NCI-H510A treated with DMSO at 0.1 percent for 48 hours (cell line): ENCODE measurements at regions not wholly inside any gene's neighbourhood (a gene's known extent, or its start where the extent isn't known, plus 50 kb on each side); places are given as distances from the start of the nearest gene placed in this dataset.
A peak's percentile ranks its signal among the peaks of the same experiment; 100 is the strongest.

ENCODE experiments used
- DNase-seq: peaks from one replicate; lab custom pipeline; 2025; lab: John Stamatoyannopoulos, UW

DNA sequence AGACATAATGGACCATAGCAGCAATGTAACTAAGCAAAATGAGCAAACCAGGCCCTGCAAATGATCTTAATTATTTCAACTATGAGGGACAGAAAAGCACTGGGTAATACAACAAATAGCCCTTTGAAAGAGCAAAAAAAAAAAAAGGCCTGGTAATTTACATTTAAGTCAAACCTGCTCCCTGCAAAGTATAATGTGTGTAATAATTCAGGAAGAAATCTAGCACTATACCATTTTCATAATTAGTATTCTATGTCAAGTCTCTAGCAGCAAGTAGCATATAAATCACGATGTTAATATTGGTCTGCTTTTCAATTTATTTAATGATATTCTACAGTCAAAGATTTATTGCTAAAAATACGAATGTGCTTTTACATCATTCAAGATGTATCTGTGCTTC, 489.6 kb downstream of the BMP2 start:
- DNase-seq, result no peak

DNA sequence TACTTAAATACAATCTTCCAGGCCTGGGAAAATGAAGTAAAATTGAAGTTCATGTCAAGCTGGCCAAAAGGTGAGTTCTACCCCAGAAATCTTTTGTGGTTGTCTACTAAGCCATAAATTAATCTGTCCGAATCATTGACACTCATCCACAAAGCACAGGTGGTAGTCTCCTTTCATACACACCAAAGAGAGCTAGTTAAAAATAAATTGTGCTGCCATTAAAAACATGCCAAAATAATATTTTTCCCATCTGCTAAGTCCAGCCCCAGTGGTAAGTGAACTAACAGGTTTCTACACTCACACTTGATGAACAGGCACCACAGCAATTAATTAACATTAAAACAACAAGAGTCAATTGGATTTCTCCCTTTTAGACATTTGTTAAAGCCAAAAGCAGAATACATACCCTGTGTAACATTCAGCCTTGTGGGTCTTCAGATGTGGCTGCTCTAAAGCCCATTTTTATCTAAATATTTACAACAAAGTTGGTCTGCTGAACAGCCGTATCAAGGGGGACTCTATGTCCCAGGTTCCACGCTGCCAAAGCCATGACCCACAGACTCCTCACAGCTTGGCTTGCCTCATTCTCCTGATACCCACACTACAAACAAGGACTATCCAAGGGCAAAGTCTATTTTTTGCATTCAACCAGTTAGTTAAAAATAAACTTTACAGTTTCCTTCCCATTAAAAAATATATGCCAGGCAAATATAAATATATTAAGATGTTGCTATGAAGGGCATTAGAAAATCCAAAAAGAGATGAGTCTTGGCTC, 490.4 kb downstream of the BMP2 start:
- no peak for DNase-seq

DNA sequence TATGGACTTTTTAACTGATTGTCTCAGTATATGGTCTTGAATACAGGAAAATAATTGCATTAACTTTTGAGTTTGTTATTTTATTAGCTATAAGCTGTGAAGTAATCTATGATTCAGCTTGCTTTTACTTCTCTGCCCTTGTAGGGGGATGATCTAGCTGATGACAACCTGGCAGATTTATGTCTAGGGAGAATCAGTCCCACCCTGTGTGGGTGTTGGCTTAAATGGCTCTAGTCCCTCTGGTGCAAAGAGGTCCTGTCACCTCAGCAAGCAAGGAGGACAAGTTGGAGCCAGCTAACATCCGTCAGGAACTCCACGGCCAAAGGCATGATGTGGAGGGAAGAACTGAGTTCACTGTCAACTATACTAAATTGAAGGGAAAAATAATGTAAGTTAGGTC, 495.3 kb downstream of the BMP2 start:
- DNase-seq, result no peak

DNA sequence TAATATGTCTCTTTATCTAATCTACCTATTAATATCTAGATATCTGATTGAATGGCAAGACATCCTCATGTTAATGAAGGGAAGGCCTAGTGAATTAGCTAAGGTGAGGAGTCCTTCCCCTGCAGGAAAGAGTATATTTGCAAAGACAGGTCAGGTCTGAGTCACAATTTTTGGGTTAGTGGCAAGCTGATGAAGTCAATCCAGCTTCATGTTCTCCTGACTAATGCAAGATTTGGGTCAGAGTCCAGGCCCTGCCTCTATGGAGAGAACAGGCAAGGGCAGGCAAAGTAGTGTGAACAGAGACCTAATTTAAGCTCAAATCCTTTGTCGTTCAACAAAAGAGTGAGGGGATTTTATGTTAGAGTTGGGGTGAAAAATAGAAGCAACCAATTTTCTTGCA, 496.7 kb downstream of the BMP2 start:
- no peak for DNase-seq

DNA sequence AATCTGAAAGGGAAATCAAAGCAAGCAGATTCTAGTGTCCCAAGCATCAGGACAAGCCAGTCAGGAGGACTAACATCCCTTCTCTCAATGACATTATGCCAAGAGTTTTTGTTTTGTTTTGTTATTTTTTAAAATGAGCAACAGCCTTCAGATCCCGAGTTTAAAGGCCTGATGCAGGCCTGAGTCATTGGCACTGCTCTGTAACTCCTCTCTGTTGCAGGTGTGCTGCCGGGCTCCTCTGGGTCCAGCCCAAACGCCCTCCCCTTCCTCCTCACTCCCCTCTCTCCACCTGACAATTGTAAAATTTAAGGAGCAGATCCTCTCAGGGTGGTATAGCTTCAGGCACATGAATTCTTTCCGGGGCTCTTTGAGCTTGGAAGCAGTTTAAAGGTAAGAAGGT, 502.0 kb downstream of the BMP2 start:
- DNase-seq, result no peak

DNA sequence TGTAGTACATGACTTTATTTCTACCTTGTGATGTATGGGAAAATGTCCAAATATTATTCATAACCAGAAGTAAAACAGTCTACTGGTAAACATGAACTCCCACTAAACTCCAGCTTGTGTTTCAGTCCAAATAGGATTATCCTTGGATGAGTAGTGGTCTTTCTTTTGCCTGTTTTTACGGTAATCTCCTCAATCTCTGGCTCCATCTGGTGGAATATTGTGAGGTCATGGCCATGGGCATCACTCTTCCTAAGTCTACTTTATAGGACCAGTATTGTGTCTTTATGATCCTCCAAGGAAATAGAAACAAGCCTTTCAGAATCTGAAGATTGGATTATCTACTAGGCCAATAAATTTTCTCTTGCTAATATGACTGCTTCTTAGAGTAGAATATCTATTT, 505.0 kb downstream of the BMP2 start:
- DNase-seq, result no peak

DNA sequence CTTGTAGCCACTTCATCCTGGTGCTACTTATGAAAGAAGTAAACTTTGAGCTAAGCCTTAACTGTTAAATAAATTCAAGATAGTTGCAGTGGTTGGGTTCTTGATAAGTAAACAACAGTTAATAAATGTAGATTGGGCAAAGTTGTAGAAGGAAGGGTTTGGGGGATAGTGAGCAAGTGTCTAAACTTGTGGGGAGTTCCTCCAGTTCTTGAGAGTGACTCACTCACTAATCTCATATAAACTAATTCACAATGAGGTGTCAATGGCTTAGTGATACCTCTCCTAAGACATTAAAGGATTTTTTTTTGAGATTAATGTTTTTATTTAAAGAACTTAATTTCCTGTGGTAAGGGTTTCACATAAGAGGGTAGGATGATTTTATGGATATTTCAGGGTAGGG, 507.4 kb downstream of the BMP2 start:
- no peak for DNase-seq

DNA sequence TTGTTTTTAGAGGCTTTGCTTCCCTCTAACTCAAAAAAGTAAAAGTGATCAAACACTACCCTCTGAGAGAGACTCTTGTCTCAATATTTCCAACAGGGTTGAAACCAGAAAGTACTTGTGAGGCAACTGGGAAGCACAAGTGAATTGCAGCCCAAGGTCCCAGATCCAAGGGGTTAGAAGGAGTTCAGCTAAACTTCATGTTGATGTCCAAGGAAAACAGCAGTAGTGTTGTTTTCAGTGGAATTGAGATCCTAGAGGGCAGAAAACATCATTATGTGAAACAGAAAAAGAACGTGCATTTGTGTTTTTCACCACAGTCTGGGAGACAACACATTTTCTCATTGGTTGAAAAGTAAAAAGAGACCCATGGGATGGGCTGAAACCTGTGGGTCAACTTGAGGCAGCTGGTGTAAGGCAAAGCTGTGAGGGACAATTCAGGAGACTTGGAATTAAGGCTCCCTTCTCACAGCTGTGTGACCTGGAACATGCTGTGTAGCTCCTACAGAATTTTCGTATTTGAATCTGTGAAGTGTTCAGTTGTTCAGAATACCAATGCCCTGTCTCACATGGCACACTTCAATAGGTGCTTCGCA, 508.3 kb downstream of the BMP2 start:
- no peak for DNase-seq

DNA sequence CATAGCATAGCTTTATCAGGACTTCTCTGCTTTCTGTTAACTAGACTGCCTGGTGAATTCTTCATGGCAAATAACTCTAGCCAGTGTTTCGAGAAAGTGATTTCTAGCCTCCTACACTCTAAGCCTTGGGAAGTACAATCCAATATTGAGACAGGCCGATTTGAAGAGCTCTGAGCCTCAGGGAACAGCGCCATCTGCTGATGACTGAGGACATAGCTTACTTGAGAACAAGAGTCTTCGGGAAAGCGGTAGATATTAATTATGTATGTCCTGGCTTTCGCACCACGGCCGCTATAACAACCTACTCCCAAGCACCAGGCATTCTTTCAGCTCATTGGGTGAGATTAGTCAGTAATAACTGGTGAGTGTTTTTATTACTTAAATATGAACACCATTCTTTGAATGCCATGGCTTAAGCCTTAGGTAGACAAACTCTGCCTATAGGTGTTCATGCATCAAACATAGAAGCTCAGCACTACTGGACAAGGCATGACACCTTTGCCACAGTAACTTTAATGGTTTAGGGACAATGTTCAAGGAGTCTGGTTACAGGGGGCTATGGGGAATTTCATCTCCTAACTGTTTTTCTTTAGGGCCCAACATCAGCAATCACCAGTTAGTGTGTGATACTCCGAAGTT, 518.6 kb downstream of the BMP2 start:
- peak; percentile 94 for DNase-seq

DNA sequence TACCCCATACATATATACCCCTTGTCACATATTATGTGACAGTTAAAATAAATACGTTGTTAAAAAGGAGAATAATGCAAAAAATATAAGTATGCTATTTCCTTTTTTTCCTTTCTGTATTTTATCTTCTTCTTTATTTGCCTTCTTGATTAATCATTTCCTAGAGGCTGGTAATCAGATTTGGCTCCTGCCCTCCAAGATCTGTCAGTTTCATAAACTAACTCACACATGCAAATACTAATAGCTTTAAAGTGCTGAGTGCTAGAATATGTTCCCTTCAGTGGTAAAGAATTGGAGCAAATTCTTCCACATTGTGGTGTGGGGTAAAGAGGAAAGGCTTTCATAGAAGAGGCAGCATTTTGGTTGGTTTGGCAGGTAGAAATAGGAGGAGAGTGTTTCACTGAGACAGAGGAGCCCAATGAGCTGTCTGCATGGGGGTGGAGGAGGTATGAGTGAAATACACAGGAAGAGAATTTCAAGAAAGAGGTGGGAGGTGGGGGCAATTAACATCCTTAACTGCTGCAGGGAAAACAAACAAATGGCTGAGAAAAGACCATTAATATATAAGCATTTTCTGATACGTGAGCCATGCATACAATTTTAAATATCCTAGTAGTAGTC, 523.9 kb downstream of the BMP2 start:
- no peak for DNase-seq

DNA sequence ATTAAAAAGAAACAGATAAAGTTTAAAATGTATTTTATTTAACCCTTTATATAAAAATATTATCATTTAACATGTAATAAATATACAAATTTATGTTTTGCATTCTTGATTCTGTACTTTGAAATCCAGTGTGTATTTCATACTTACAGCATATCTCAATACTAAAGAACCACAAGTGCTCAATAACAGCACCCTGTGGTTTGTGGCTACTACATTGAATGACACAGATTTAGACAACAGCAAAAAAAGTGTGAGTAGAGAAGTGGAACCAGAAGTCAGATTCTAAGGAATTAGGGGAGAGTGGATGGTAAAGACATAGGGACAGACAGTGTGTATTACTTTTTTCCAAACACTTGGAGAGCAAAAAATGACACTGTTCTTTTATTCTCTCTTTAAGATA, 524.5 kb downstream of the BMP2 start:
- DNase-seq, result no peak

DNA sequence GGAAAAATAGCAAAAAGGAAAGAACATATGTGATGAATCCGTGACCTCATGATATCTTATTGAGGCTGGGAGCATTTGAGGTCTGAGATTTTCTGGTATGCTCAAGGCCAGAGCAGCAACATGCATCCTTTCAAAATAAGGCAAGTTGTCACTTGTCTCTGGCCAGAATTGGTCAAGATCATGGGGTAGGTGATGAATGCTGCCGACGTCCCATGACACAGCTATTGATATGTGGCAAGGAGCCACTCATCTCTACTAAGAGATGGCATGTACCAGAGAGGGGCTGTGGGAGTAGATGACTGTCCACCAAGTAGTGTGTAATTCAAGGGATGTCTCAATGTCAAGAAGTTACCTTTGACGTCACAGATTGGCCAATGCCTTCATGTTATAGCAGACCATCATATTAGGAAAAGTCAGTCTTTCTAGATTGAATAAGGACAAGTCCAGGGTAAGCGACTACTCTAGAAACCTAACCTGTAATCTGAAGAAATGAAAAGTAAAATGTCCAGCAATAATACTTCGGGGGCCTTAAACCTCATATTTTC, 527.4 kb downstream of the BMP2 start:
- no peak for DNase-seq

DNA sequence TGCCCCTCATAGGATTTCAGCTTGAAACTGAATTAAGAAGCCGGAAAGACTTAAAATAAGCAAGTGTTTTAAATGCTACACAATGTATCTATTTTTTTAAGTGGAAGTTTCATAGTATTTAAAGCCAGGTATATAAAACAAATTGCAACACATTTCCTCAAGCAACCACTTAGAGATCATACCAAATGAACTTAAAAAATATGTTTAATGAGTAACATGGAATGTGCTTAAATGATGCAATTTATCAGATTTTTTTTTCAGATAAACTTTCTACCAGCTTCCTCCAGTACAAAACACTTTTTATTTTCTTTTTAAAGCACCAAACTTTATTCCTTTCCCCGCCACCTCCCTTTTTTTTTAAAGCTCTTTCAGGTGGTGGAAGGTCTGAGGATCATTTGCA, 534.3 kb downstream of the BMP2 start:
- no peak for DNase-seq

DNA sequence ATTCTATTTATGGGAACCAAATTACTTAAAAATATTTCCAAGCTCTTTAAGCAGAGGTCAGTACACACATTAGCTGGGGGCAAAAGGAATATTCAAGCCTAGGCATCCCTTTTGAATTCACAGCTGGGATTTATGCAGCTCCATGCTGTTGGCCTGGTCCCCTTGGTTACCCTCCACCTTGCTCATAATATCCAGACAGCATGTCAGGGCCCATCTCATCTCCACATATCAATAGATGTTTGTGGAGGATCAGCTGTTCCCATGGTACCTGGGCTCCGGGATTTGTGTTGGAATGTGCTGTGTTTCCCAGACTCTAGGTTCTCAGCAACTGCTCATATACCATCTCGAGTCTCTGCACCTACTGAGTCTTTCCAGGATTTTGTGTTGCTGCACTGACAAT, 534.8 kb downstream of the BMP2 start:
- DNase-seq, result no peak

DNA sequence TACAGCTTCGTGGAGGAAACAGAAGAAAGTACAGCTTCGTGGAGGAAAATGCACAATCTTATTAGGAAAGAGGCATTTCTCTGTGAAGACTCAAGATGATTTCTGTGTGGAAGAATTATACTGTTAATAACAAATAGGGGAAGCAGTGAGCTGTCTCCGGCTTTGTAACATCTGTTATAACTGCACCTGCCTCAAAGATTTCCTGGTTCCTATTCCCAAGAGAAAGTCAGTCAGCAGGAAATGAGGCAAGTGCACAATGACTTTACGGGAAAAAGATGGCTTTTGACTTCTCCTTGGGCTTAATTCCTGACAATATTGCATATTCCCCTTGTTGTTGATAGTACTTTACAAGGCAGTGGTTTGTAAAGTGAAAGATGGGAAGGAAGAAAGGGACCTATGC, 538.5 kb downstream of the BMP2 start:
- no peak for DNase-seq

DNA sequence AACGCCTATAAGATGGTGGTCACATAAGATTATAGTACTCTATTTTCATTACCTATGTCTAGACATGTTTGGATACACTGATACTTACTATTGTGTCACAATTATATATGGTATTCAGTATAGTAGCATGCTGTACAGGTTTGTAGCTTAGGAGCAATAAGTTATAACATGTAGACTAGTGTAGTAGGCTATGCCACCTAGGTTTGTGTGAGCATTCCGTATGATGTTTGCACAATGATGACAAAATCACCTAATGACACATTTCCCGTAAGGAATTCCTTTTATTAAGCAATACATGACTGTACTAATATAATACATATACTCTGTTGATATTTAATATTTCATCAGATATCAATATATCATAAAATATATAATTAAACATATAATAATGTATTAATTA, 540.7 kb downstream of the BMP2 start:
- no peak for DNase-seq

DNA sequence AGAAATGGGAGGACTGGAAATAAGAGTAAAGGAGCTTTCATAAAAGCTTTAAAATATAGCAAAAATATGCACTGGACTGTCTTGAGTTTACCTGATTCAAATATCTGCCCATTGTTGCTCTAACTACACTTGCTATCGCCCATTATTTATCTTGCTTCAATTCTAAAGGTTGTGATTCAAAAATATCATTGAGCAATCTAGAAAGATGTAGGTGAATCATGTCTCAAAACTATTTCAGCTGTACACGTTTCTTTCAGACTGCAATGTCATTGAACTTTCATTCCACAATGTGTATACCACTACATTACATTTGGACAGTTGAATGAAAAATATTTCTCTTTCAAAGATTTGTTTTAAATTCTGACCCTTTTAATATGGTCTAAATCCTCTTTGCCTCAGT, 545.6 kb downstream of the BMP2 start:
- DNase-seq, result no peak

DNA sequence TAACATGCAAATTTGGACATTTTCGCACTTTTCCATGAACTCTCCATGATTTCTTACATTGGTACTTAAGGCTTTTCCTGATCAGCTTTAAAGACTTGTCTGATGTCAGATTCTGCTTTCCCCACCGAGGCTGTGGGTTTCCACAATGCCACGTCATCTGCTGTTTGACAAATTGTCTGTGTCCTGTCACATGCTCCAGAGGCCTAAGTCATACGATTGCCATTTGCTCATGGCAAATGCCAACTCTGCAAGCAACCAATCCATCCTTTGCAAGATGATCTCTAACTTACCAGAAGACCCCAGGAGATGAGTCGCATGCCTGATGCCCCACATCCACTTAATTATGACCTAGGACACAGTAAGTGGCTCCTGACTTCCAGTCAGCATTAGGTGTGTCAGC, 556.5 kb downstream of the BMP2 start:
- no peak for DNase-seq

DNA sequence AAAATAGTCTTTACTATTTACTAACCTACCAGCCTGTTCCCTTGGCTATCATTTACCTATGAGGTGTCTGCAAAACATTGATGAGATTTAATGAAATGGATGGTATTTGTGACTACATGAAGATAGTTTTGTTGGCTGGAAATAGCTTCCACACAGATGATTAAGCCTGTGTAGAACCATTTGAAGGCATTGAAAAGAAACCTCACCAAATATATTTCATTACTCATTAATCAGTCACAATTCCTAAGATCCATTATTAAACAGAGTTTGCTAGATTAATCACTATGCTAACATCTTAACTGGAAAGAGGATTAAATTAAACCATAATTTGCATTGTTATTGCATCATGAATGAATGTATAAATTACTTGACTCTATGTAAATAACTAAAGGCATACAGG, 560.3 kb downstream of the BMP2 start:
- no peak for DNase-seq

DNA sequence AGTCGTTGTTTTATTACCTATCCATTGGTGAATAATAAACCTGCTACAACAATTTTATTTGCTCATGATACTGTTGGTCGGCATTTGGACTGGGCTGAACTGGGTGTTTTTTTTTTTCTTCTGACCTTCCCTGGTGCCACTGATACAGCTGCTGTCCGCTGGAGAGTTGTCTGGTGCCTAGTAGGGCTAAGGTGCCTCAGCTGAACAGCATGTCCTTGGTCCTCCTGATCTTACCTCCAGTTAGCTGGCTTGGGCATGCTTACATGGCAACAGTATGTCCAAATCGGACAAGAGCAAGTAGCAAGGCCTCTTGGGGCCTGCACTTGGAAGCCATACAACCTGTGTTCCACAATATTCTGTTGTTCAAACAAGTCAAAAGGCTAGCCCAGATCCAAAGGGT, 563.4 kb downstream of the BMP2 start:
- DNase-seq, result no peak

DNA sequence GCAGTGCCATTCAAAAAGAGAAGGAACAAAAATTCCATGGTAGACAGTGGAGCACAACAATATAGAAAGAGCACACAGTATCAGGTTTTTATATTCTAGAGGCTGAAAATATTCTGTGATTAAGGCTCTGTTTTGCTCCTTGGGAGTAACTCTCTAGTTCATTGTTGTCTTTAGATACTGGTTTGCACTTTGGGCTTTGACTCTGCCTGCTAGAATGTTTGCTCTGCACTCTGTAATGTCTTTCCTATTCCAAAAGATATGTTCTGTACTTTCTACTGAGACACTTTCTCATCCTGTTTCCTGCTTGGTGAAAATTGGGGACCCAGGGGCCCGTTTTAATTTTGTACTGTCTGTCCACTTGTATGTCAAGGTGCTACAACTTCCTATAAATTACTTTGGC, 564.7 kb downstream of the BMP2 start:
- DNase-seq, result no peak

DNA sequence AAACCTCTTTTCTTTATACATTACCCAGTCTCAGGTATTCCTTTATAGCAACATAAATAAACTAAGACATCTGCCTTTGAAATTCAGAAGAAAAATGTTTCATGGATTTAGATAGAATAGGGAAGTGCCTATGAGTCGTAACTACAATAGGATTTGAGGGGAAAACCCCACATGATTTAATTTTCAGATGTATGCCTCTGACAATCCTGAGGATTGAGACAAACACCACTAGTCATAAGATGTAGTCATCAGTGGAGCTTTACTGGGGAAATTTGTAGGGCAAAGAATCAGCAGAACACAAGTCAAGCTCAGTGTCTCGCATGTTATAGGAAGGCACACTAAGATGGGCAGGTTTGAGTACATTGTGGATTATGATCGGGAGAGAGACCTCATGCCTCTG, 566.4 kb downstream of the BMP2 start:
- no peak for DNase-seq

DNA sequence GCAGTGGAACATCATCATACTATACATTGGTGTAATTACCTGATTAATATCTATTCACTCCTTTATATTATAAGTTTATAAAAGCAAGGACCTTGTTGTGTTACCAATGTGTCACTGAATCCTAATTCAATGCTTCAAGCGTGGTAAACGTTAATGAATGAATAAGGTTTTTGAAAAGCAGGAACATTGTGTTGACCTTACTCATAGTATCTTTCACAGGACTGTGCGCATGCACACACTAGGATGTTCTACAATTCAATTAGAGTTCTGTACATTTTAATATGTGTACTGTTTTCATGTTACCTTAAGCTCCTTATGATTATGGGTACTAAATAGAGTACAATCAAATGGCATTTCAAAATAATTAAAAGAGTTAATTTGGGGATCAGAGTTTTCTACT, 578.5 kb downstream of the BMP2 start:
- DNase-seq, result no peak
